SK-N-SH (cell line): ENCODE measurements at regions not wholly inside any gene's neighbourhood (a gene's known extent, or its start where the extent isn't known, plus 50 kb on each side); places are given as distances from the start of the nearest gene placed in this dataset.

ENCODE experiments used
- CTCF ChIA-PET: fragments of 300-600, 350-600 bp; formaldehyde crosslinking; extraction: SDS; loops from one replicate; lab custom pipeline; 2021; lab: Yijun Ruan, JAX
- POLR2A ChIA-PET: fragments of 350-600 bp; sonication (Branson Sonifier 250); formaldehyde crosslinking; extraction: SDS; loops from one replicate; lab custom pipeline; 2020; ENCODE audit warnings: antibody characterized with exemption, inconsistent platforms; lab: Yijun Ruan, JAX
- DNase-seq: peaks from one replicate; pipeline ENCODE4 v3.0.0; 2012
- H2AFZ ChIP-seq: fragments of 200-600 bp; sonication (generic); 2 replicates; pipeline ENCODE4 v1.8.1; 2016; ENCODE audit warnings: antibody characterized with exemption, mild to moderate bottlenecking, low read depth
- H3F3A ChIP-seq: fragments of 200-600 bp; sonication (generic); replicated peaks from 2 replicates; pipeline ENCODE3; 2016; ENCODE audit warnings: antibody characterized with exemption, mild to moderate bottlenecking; ENCODE audit not compliant: insufficient read depth
- H3K27ac ChIP-seq, 2 experiments: fragments of 200-500 bp in 1 of 2; fragments of 200-600 bp in 1 of 2; sonication (Bioruptor generic) in 1 of 2; sonication (generic), shearing (Covaris generic) in 1 of 2; 2 replicates each; pipeline versions ENCODE4 v1.5.1 to v1.6.1; 2014 to 2016; ENCODE audit warnings: low read depth in 2 of 2, inconsistent platforms in 1 of 2, low read length in 1 of 2, mild to moderate bottlenecking in 1 of 2, mixed read lengths in 1 of 2
- H3K27me3 ChIP-seq: fragments of 200-600 bp; sonication (generic), shearing (Covaris generic); 2 replicates; pipeline ENCODE4 v1.6.1; 2016; ENCODE audit warnings: mixed run types; ENCODE audit not compliant: insufficient read depth
- H3K36me3 ChIP-seq, 2 experiments: fragments of 200-500 bp in 1 of 2; fragments of 200-600 bp in 1 of 2; sonication (Bioruptor generic) in 1 of 2; sonication (generic) in 1 of 2; replicated peaks in 1 of 2; 2 replicates each; pipeline versions ENCODE3 to v1.5.1; 2014 to 2016; ENCODE audit warnings: low read length in 1 of 2, mild to moderate bottlenecking in 1 of 2; ENCODE audit not compliant: insufficient read depth in 2 of 2, control insufficient read depth in 1 of 2
- H3K4me1 ChIP-seq, 2 experiments: fragments of 200-500 bp in 1 of 2; fragments of 200-600 bp in 1 of 2; sonication (Bioruptor generic) in 1 of 2; sonication (generic), shearing (Covaris generic) in 1 of 2; 2 replicates each; pipeline versions ENCODE4 v1.5.1 to v1.6.1; 2014 to 2016; ENCODE audit warnings: low read depth in 1 of 2, low read length in 1 of 2, mixed run types in 1 of 2; ENCODE audit not compliant: insufficient read depth in 2 of 2, control insufficient read depth in 1 of 2
- H3K4me2 ChIP-seq: fragments of 200-600 bp; sonication (generic), shearing (Covaris generic); 2 replicates; pipeline ENCODE4 v1.6.1; 2017; ENCODE audit warnings: mixed run types
- H3K4me3 ChIP-seq, 2 experiments: fragments of 200-500 bp in 1 of 2; fragments of 200-600 bp in 1 of 2; sonication (Bioruptor generic) in 1 of 2; sonication (generic), shearing (Covaris generic) in 1 of 2; 2 replicates each; pipeline versions ENCODE4 v1.5.1 to v1.8.1; 2014 to 2016; ENCODE audit warnings: low read depth in 2 of 2, inconsistent platforms in 1 of 2, low read length in 1 of 2, mild to moderate bottlenecking in 1 of 2, mixed read lengths in 1 of 2, moderate library complexity in 1 of 2
- H3K79me2 ChIP-seq: fragments of 200-600 bp; sonication (generic); 2 replicates; pipeline ENCODE4 v1.8.1; 2017; ENCODE audit warnings: mild to moderate bottlenecking; ENCODE audit not compliant: insufficient read depth
- H3K9ac ChIP-seq: fragments of 200-600 bp; sonication (generic); 2 replicates; pipeline ENCODE4 v1.6.1; 2017; ENCODE audit warnings: mixed run types
- H3K9me2 ChIP-seq: fragments of 200-600 bp; sonication (generic); 2 replicates; pipeline ENCODE4 v1.6.1; 2017; ENCODE audit warnings: mixed run types
- H3K9me3 ChIP-seq: fragments of 200-600 bp; sonication (generic); 2 replicates; pipeline ENCODE4 v1.6.1; 2017; ENCODE audit warnings: mixed run types, mild to moderate bottlenecking, moderate library complexity
- H4K20me1 ChIP-seq: fragments of 200-600 bp; sonication (generic); 2 replicates; pipeline ENCODE4 v1.6.1; 2017; ENCODE audit warnings: mild to moderate bottlenecking, mixed run types; ENCODE audit not compliant: insufficient read depth
- ELF1 ChIP-seq: IDR thresholded peaks from 2 replicates; pipeline ENCODE4 v1.4.0; 2012
- EP300 ChIP-seq, 2 experiments: IDR thresholded peaks; 2 replicates each; pipeline versions ENCODE4 v1.4.0 to v1.6.1; 2012; ENCODE audit warnings: borderline replicate concordance in 1 of 2, low read depth in 1 of 2, low read length in 1 of 2
- EZH2phosphoT487 ChIP-seq: fragments of 200-600 bp; sonication (generic); IDR thresholded peaks from 2 replicates; pipeline ENCODE4 v1.6.1; 2017; ENCODE audit warnings: low read depth, mixed run types, mild to moderate bottlenecking, antibody characterized with exemption, moderate library complexity, borderline replicate concordance
- FOSL2 ChIP-seq: IDR thresholded peaks from 2 replicates; pipeline ENCODE4 v1.4.0; 2012; ENCODE audit warnings: low read depth, mild to moderate bottlenecking, moderate library complexity, borderline replicate concordance
- FOXJ3 ChIP-seq: sonication (generic); formaldehyde crosslinking; IDR thresholded peaks from 2 replicates; pipeline ENCODE4 v1.5.1; 2020; ENCODE audit warnings: mild to moderate bottlenecking, missing genetic modification reagents
- GABPA ChIP-seq: IDR thresholded peaks from 2 replicates; pipeline ENCODE4 v1.4.0; 2012; ENCODE audit warnings: low read depth, mild to moderate bottlenecking
- IRF3 ChIP-seq: fragments of 150-350 bp; IDR thresholded peaks from 2 replicates; pipeline ENCODE4 v1.6.1; 2016; ENCODE audit warnings: mild to moderate bottlenecking, low read depth, low read length
- MEF2A ChIP-seq: IDR thresholded peaks from 2 replicates; pipeline ENCODE4 v1.4.0; 2012; ENCODE audit warnings: low read depth, borderline replicate concordance
- NFIC ChIP-seq: IDR thresholded peaks from 2 replicates; pipeline ENCODE4 v1.4.0; 2012; ENCODE audit warnings: borderline replicate concordance
- NRF1 ChIP-seq: IDR thresholded peaks from 2 replicates; pipeline ENCODE4 v1.6.1; 2012; ENCODE audit warnings: low read depth, mild to moderate bottlenecking, low read length
- PBX3 ChIP-seq: IDR thresholded peaks from 2 replicates; pipeline ENCODE4; 2012
- RAD21 ChIP-seq: IDR thresholded peaks from 2 replicates; pipeline ENCODE4 v1.6.1; 2012; ENCODE audit warnings: mild to moderate bottlenecking, low read length
- TAF1 ChIP-seq: IDR thresholded peaks from 2 replicates; pipeline ENCODE4 v1.6.1; 2012; ENCODE audit warnings: low read depth, mild to moderate bottlenecking, low read length, moderate library complexity, borderline replicate concordance
- TEAD4 ChIP-seq: IDR thresholded peaks from 2 replicates; pipeline ENCODE4 v1.4.0; 2012; ENCODE audit warnings: mild to moderate bottlenecking, borderline replicate concordance; ENCODE audit not compliant: insufficient read depth
- USF1 ChIP-seq: IDR thresholded peaks from 2 replicates; pipeline ENCODE4 v1.4.0; 2012; ENCODE audit warnings: low read depth, borderline replicate concordance
- WGBS: methylation state at CpG from one replicate; pipeline ENCODE4 v1.1.6; 2017; ENCODE audit warnings: low lambda C conversion rate; 5-methylcytosine and 5-hydroxymethylcytosine counted together
- TF ChIP-seq, protein P1 (sequence below): fragments of 150-350 bp; IDR thresholded peaks from 2 replicates; pipeline ENCODE4 v1.6.1; 2017; ENCODE audit warnings: antibody characterized with exemption, low read length, low read depth, borderline replicate concordance
- TF ChIP-seq, protein P2 (sequence below): fragments of 200-600 bp; sonication (generic); IDR thresholded peaks from 2 replicates; pipeline ENCODE4 v1.6.1; 2017; ENCODE audit warnings: antibody characterized with exemption, mild to moderate bottlenecking, moderate library complexity

GRCh38 chr13:82407321-82407720 is 1475.0 kb downstream of the SLITRK1 start:
- Histone ChIP-seq H3K79me2 (no peaks in the 10 kb centered on the region), H3K9me3 (no peaks in the 10 kb centered on the region), H3K4me2 (no peak overlapping the region), H3K9me2 (no peaks in the 10 kb centered on the region), H3K27ac (no peak overlapping the region), H3K4me1 (no peaks in the 10 kb centered on the region), H3K27me3 (no peaks in the 10 kb centered on the region), H2AFZ (no peak overlapping the region), H4K20me1 (no peaks in the 10 kb centered on the region), H3K9ac (no peak overlapping the region), H3K4me3 (no peak overlapping the region), H3K36me3 (no peaks in the 10 kb centered on the region), H3F3A (no peaks in the 10 kb centered on the region)
- no peak for DNase-seq
- CTCF ChIA-PET = interaction anchor here (1.4 kb wide), 1 partner anchor 10 kb away, joined by 3 read pairs; no protein-coding TSS in a partner anchor
- TF ChIP-seq, protein P1, sequence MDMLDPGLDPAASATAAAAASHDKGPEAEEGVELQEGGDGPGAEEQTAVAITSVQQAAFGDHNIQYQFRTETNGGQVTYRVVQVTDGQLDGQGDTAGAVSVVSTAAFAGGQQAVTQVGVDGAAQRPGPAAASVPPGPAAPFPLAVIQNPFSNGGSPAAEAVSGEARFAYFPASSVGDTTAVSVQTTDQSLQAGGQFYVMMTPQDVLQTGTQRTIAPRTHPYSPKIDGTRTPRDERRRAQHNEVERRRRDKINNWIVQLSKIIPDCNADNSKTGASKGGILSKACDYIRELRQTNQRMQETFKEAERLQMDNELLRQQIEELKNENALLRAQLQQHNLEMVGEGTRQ = no peak
- TF ChIP-seq MEF2A = no peak
- no peak for TF ChIP-seq RAD21
- TF ChIP-seq EP300 (IDR thresholded peaks at IDR 0.05; ENCODE audit: borderline replicate concordance in 1 of 2, low read depth in 1 of 2, low read length in 1 of 2) = no peak
- TF ChIP-seq FOSL2 = no peak
- TF ChIP-seq EZH2phosphoT487 = no peak
- TF ChIP-seq ELF1 = no peak
- 8% methylated on average over 4 of the region's 4 CpGs for WGBS
- POLR2A ChIA-PET = interaction anchor here (0.6 kb wide), 1 partner anchor 605 kb away, joined by 3 read pairs; no protein-coding TSS in a partner anchor

DNA sequence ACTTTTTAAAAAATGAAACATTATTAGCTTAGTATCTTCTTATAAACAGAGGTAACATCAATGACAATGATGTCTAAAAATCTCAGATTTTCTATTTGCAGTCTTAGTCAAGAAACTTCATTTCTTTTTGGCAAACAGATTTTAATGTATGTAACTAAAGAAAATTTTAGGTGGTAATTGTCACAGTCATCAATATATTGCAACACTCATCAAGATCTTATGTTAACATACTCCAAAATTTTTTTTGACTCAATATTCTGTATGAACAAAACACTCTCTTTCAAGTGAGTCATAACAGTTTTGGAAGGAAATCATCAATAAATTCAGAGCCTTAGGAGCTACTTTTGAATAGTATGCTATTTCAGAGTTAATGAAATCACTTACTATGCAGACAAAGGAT is 1507.6 kb downstream of the SLITRK1 start:
- no peak overlapping the region for H3K4me3 ChIP-seq
- H3K9me3 ChIP-seq = no peaks in the 10 kb centered on the region
- TF ChIP-seq GABPA (no peak), PBX3 (no peak), IRF3 (no peak), EZH2phosphoT487 (no peak), USF1 (no peak), FOXJ3 (no peak), TEAD4 (no peak), NRF1 (no peak), MEF2A (no peak), NFIC (no peak), EP300 (IDR thresholded peaks at IDR 0.05; ENCODE audit: borderline replicate concordance in 1 of 2, low read depth in 1 of 2, low read length in 1 of 2) (no peak), TAF1 (no peak)
- TF ChIP-seq, protein P2, sequence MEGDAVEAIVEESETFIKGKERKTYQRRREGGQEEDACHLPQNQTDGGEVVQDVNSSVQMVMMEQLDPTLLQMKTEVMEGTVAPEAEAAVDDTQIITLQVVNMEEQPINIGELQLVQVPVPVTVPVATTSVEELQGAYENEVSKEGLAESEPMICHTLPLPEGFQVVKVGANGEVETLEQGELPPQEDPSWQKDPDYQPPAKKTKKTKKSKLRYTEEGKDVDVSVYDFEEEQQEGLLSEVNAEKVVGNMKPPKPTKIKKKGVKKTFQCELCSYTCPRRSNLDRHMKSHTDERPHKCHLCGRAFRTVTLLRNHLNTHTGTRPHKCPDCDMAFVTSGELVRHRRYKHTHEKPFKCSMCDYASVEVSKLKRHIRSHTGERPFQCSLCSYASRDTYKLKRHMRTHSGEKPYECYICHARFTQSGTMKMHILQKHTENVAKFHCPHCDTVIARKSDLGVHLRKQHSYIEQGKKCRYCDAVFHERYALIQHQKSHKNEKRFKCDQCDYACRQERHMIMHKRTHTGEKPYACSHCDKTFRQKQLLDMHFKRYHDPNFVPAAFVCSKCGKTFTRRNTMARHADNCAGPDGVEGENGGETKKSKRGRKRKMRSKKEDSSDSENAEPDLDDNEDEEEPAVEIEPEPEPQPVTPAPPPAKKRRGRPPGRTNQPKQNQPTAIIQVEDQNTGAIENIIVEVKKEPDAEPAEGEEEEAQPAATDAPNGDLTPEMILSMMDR = no peak
- ChIA-PET POLR2A (no interaction called here), CTCF (no interaction called here)
- no peak for DNase-seq
- H3K27ac ChIP-seq = no peak overlapping the region
- no peaks in the 10 kb centered on the region for H3K9me2 ChIP-seq
- H4K20me1 ChIP-seq = no peaks in the 10 kb centered on the region
- H3K9ac ChIP-seq = no peak overlapping the region
- H3F3A ChIP-seq = no peaks in the 10 kb centered on the region
- no peaks in the 10 kb centered on the region for H3K36me3 ChIP-seq
- H3K4me1 ChIP-seq = no peaks in the 10 kb centered on the region
- H3K79me2 ChIP-seq = no peaks in the 10 kb centered on the region
- no peak overlapping the region for H2AFZ ChIP-seq
- no peaks in the 10 kb centered on the region for H3K27me3 ChIP-seq
- H3K4me2 ChIP-seq = no peak overlapping the region
